Amniotic epithelial cell (primary cell): ENCODE measurements at regions not wholly inside any gene's neighbourhood (a gene's known extent, or its start where the extent isn't known, plus 50 kb on each side); places are given as distances from the start of the nearest gene placed in this dataset.
A peak's percentile ranks its signal among the peaks of the same experiment; 100 is the strongest.

Experiments used
- DNase-seq: peaks from one replicate; pipeline ENCODE4 v3.0.0-alpha.2; 2010; ENCODE audit warnings: low read depth

GRCh38 chr12:125890366-125890905 is 825.2 kb downstream of the AACS start:
- DNase-seq: no peak

GRCh38 chr12:125890971-125891370 is 825.7 kb downstream of the AACS start:
- DNase-seq: peak; percentile 47

GRCh38 chr12:125892276-125892675 is 827.0 kb downstream of the AACS start:
- DNase-seq: no peak

- DNase-seq: no peak
Measured at GRCh38 chr12:125902991-125903390, 837.8 kb downstream of the AACS start.

- no peak for DNase-seq
Measured at GRCh38 chr12:125907351-125907750, 842.1 kb downstream of the AACS start.

GRCh38 chr12:125919856-125920470 is 854.7 kb downstream of the AACS start:
- DNase-seq: no peak

- DNase-seq: no peak
Measured at GRCh38 chr12:125922330-125922729, 857.1 kb downstream of the AACS start.

- no peak for DNase-seq
Measured at GRCh38 chr12:125936502-125936901, 871.3 kb downstream of the AACS start.

GRCh38 chr12:125944446-125944845 is 879.2 kb downstream of the AACS start:
- DNase-seq: no peak

- no peak for DNase-seq
Measured at GRCh38 chr12:125949471-125949870, 884.2 kb downstream of the AACS start.

GRCh38 chr12:125954362-125954761 is 889.1 kb downstream of the AACS start:
- no peak for DNase-seq

- no peak for DNase-seq
Measured at GRCh38 chr12:125956186-125956585, 891.0 kb downstream of the AACS start.

GRCh38 chr12:125966641-125967040 is 901.4 kb downstream of the AACS start:
- DNase-seq: no peak

GRCh38 chr12:125968413-125968812 is 903.2 kb downstream of the AACS start:
- no peak for DNase-seq

- no peak for DNase-seq
Measured at GRCh38 chr12:125971981-125972380, 906.7 kb downstream of the AACS start.

- DNase-seq: no peak
Measured at GRCh38 chr12:125978286-125978685, 913.1 kb downstream of the AACS start.

GRCh38 chr12:125981610-125982253 is 916.5 kb downstream of the AACS start:
- DNase-seq: no peak

GRCh38 chr12:125983094-125983783 is 918.0 kb downstream of the AACS start:
- peak; percentile 66 for DNase-seq

GRCh38 chr12:125983784-125984500 is 918.7 kb downstream of the AACS start:
- peak; percentile 1 for DNase-seq

- peak; percentile 4 for DNase-seq
Measured at GRCh38 chr12:125988545-125988944, 923.3 kb downstream of the AACS start.

- DNase-seq: no peak
Measured at GRCh38 chr12:125989696-125990095, 924.5 kb downstream of the AACS start.

GRCh38 chr12:125996443-125996842 is 931.2 kb downstream of the AACS start:
- DNase-seq: no peak
